Loucy (cell line): ENCODE measurements at regions not wholly inside any gene's neighbourhood (a gene's known extent, or its start where the extent isn't known, plus 50 kb on each side); places are given as distances from the start of the nearest gene placed in this dataset.

Experiments used
- CTCF ChIP-seq: fragments of 200-600 bp; sonication (generic); conservative IDR thresholded peaks from 2 replicates; pipeline ENCODE4 v1.5.1; 2014; ENCODE audit warnings: mild to moderate bottlenecking, antibody characterized with exemption, low read length
- EZH2phosphoT487 ChIP-seq: fragments of 200-600 bp; IDR thresholded peaks from 2 replicates; pipeline ENCODE4 v1.6.1; 2018; ENCODE audit warnings: antibody characterized with exemption, mild to moderate bottlenecking, moderate library complexity, borderline replicate concordance

GRCh38 chrX:109927663-109928273 lies 75.1 kb upstream of the TMEM164 start:
- no peak for TF ChIP-seq CTCF
- TF ChIP-seq EZH2phosphoT487, result no peak
